ENCODE measurements at regions not wholly inside any gene's neighbourhood (a gene's known extent, or its start where the extent isn't known, plus 50 kb on each side); places are given as distances from the start of the nearest gene placed in this dataset.

- no peak for DNase-seq
Observed at GRCh38 chr6:43876602-43877001, 106.6 kb downstream of the VEGFA start.

- no peak for DNase-seq
Observed at GRCh38 chr6:43875849-43876572, 106.0 kb downstream of the VEGFA start.

GRCh38 chr6:43874814-43875590 lies 105.0 kb downstream of the VEGFA start:
- DNase-seq = no peak

- no peak for DNase-seq
Observed at GRCh38 chr6:43873806-43874714, 104.0 kb downstream of the VEGFA start.

GRCh38 chr6:43871933-43872332 lies 101.9 kb downstream of the VEGFA start:
- DNase-seq = no peak

- DNase-seq = no peak
Observed at GRCh38 chr6:43871284-43871683, 101.3 kb downstream of the VEGFA start.

- peak in 22 of 56 donors; percentile 2 to 66 (median 10) for DNase-seq
Observed at GRCh38 chr6:43870660-43871061, 100.7 kb downstream of the VEGFA start.

GRCh38 chr6:43869792-43870659 lies 100.0 kb downstream of the VEGFA start:
- no peak for DNase-seq

- peak in 1 of 56 donors; percentile 12 for DNase-seq
Observed at GRCh38 chr6:43869079-43869710, 99.2 kb downstream of the VEGFA start.

- DNase-seq = no peak
Observed at GRCh38 chr6:43868467-43868866, 98.5 kb downstream of the VEGFA start.

- no peak for DNase-seq
Observed at GRCh38 chr6:43867996-43868395, 98.0 kb downstream of the VEGFA start.

GRCh38 chr6:43867246-43867645 lies 97.2 kb downstream of the VEGFA start:
- no peak for DNase-seq

GRCh38 chr6:43865932-43866645 lies 96.1 kb downstream of the VEGFA start:
- no peak for DNase-seq

- no peak for DNase-seq
Observed at GRCh38 chr6:43865086-43865485, 95.1 kb downstream of the VEGFA start.

- DNase-seq = no peak
Observed at GRCh38 chr6:43862925-43863324, 92.9 kb downstream of the VEGFA start.

GRCh38 chr6:43861212-43861894 lies 91.3 kb downstream of the VEGFA start:
- no peak for DNase-seq

- no peak for DNase-seq
Observed at GRCh38 chr6:43860285-43860684, 90.3 kb downstream of the VEGFA start.

- no peak for DNase-seq
Observed at GRCh38 chr6:43859213-43859612, 89.2 kb downstream of the VEGFA start.
